Endothelial cell (in vitro differentiated cells): ENCODE measurements at regions not wholly inside any gene's neighbourhood (a gene's known extent, or its start where the extent isn't known, plus 50 kb on each side); places are given as distances from the start of the nearest gene placed in this dataset.

ENCODE experiments used
- DNase-seq: peaks from one replicate; pipeline ENCODE4 v3.0.0; 2021; ENCODE audit warnings: low spot score
- H3K27ac Mint-ChIP-seq: one replicate; pipeline ENCODE4 v1.8.0; 2021; ENCODE audit warnings: mixed read lengths, inconsistent platforms; ENCODE audit not compliant: unreplicated experiment
- H3K27me3 Mint-ChIP-seq: one replicate; pipeline ENCODE4 v1.8.0; 2021; ENCODE audit warnings: mild to moderate bottlenecking, moderate library complexity, mixed read lengths, inconsistent platforms; ENCODE audit not compliant: unreplicated experiment
- H3K36me3 Mint-ChIP-seq: one replicate; pipeline ENCODE4 v1.8.0; 2021; ENCODE audit warnings: mild to moderate bottlenecking, low read depth, mixed read lengths, inconsistent platforms; ENCODE audit not compliant: unreplicated experiment
- H3K4me1 Mint-ChIP-seq: one replicate; pipeline ENCODE4 v1.8.0; 2021; ENCODE audit warnings: mild to moderate bottlenecking, mixed read lengths, inconsistent platforms; ENCODE audit not compliant: unreplicated experiment
- H3K4me3 Mint-ChIP-seq: one replicate; pipeline ENCODE4 v1.8.0; 2021; ENCODE audit warnings: mild to moderate bottlenecking, mixed read lengths, inconsistent platforms; ENCODE audit not compliant: unreplicated experiment
- H3K9me3 Mint-ChIP-seq: one replicate; pipeline ENCODE4 v1.8.0; 2021; ENCODE audit warnings: mixed read lengths, inconsistent platforms; ENCODE audit not compliant: unreplicated experiment
- CTCF ChIP-seq: fragments of 200-600 bp; sonication (generic); IDR thresholded peaks from one replicate; pipeline ENCODE4 v1.5.0; 2021; ENCODE audit warnings: antibody characterized with exemption; ENCODE audit not compliant: unreplicated experiment

DNA sequence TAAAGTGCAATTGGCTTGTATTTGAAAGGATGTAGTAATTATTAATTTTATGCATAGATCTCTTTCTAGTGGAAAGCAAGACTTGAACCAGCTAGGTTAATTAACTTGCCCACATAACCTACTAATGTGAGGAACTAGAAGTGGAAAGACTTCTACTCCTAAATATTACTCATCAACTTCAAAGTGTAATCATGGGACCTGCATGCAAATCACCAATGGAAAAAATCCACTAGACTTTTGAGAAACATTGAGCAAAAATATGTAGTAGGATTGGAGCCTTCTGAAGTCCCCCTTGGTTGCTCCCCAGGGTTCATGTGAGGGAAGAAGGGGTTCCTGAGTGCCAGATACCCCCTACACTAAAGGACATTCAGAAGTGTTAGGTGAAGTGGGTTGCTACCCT, 240.2 kb downstream of the PTEN start:
- Mint-ChIP-seq H3K4me1 (no peaks in the 10 kb centered on the region), H3K4me3 (no peak overlapping the region), H3K9me3 (no peaks in the 10 kb centered on the region), H3K36me3 (no peaks in the 10 kb centered on the region), H3K27ac (no peak overlapping the region), H3K27me3 (no peaks in the 10 kb centered on the region)
- TF ChIP-seq CTCF = no peak
- DNase-seq = no peak

DNA sequence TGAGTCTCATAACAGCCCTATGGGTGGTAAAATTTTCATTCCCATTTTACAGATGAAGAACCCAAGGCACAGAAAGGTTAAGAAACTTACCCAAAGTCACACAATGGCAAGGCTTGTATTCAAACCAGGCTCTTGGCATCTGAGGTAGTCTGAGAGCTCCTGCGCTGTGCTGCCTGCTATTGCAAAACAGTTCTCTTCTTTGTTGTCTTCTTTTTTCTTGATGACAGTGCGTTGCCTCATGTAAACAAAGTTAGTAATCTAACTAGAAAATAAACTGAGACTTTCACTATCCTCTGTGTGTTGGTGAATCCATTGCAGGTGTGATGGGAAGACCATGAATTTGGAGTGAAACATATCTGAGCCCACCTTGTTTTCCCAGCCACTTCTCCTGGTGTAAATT, 240.8 kb downstream of the PTEN start:
- no peaks in the 10 kb centered on the region for H3K27me3 Mint-ChIP-seq

DNA sequence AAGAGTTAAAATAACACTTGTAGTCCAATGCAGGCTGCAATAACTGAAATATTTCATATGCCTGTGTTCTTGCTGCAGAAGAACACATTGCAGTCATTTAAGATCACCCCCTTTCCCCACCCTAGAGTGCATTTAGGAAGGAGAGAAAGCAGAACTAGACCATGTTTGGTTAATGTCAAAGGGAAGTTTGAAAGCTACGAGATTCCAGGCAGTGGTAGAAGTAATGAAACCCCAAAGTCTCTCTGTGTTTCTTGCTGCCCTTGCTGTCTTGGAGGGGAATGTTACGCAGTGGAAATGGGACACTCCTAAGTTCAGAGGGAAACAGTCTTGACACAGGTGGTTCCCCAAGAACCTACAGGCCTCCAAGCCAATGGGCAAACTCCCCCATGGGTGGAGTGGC, 242.9 kb downstream of the PTEN start:
- Mint-ChIP-seq H3K27me3 (no peaks in the 10 kb centered on the region), H3K27ac (no peak overlapping the region), H3K4me1 (no peaks in the 10 kb centered on the region), H3K4me3 (no peak overlapping the region), H3K9me3 (no peaks in the 10 kb centered on the region), H3K36me3 (no peaks in the 10 kb centered on the region)
- no peak for DNase-seq
- no peak for TF ChIP-seq CTCF

More for the DNA sequence above, 240.8 kb downstream of the PTEN start:
- Mint-ChIP-seq H3K9me3 (no peaks in the 10 kb centered on the region), H3K27ac (no peak overlapping the region), H3K4me1 (no peaks in the 10 kb centered on the region), H3K4me3 (no peak overlapping the region), H3K36me3 (no peaks in the 10 kb centered on the region)
- DNase-seq = no peak
- no peak for TF ChIP-seq CTCF

GRCh38 chr10:88107296-88108097, 244.1 kb downstream of the PTEN start:
- no peak overlapping the region for H3K27ac Mint-ChIP-seq
- no peaks in the 10 kb centered on the region for H3K9me3 Mint-ChIP-seq
- H3K27me3 Mint-ChIP-seq = no peaks in the 10 kb centered on the region
- DNase-seq = no peak
- no peak for TF ChIP-seq CTCF
- H3K36me3 Mint-ChIP-seq = no peaks in the 10 kb centered on the region
- H3K4me3 Mint-ChIP-seq = no peak overlapping the region
- H3K4me1 Mint-ChIP-seq = no peaks in the 10 kb centered on the region

- DNase-seq = no peak
- Mint-ChIP-seq H3K36me3 (no peaks in the 10 kb centered on the region), H3K4me3 (no peak overlapping the region), H3K27me3 (no peaks in the 10 kb centered on the region), H3K9me3 (no peaks in the 10 kb centered on the region), H3K4me1 (no peaks in the 10 kb centered on the region), H3K27ac (no peak overlapping the region)
- no peak for TF ChIP-seq CTCF
These were observed 244.7 kb downstream of the PTEN start for GRCh38 chr10:88108115-88108610.
